Neural cell (in vitro differentiated cells): ENCODE measurements at regions not wholly inside any gene's neighbourhood (a gene's known extent, or its start where the extent isn't known, plus 50 kb on each side); places are given as distances from the start of the nearest gene placed in this dataset.

ENCODE experiments used
- H2AFZ ChIP-seq: fragments of 200-600, 300-800 bp; sonication (generic), shearing (Covaris generic); 2 replicates; pipeline ENCODE4 v1.6.0; 2014; ENCODE audit warnings: low read depth, mild to moderate bottlenecking, antibody characterized with exemption, low read length, moderate library complexity
- H3F3A ChIP-seq: fragments of 200-600 bp; shearing (Covaris generic); 2 replicates; pipeline ENCODE4 v1.6.1; 2016; ENCODE audit warnings: mild to moderate bottlenecking, moderate library complexity, mixed read lengths, antibody characterized with exemption, low read length; ENCODE audit not compliant: insufficient read depth, poor library complexity, severe bottlenecking
- H3K27ac ChIP-seq: fragments of 200-600, 300-800 bp; sonication (generic), shearing (Covaris generic); 2 replicates; pipeline ENCODE4 v1.5.1; 2014; ENCODE audit warnings: mild to moderate bottlenecking, low read length, moderate library complexity
- H3K27me3 ChIP-seq: fragments of 300-800, 200-600 bp; sonication (generic), shearing (Covaris generic); 2 replicates; pipeline ENCODE4 v1.6.0; 2014; ENCODE audit warnings: mild to moderate bottlenecking, low read depth, low read length, moderate library complexity; ENCODE audit not compliant: insufficient read depth
- H3K36me3 ChIP-seq: fragments of 300-800, 200-600 bp; sonication (generic), shearing (Covaris generic); 2 replicates; pipeline ENCODE4 v1.5.1; 2014; ENCODE audit warnings: mild to moderate bottlenecking, antibody characterized with exemption, low read length, moderate library complexity; ENCODE audit not compliant: insufficient read depth
- H3K4me2 ChIP-seq: fragments of 300-800, 200-600 bp; sonication (generic), shearing (Covaris generic); 2 replicates; pipeline ENCODE4 v1.6.0; 2014; ENCODE audit warnings: mild to moderate bottlenecking, low read length
- H3K4me3 ChIP-seq: fragments of 300-800, 200-600 bp; sonication (generic), shearing (Covaris generic); 2 replicates; pipeline ENCODE4 v1.5.1; 2014; ENCODE audit warnings: mild to moderate bottlenecking, low read length, moderate library complexity
- H3K79me2 ChIP-seq: fragments of 200-600 bp; shearing (Covaris generic); replicated peaks from 2 replicates; pipeline ENCODE4 v1.6.0; 2014; ENCODE audit warnings: mild to moderate bottlenecking, low read length, moderate library complexity; ENCODE audit not compliant: insufficient read depth
- H3K9ac ChIP-seq: fragments of 300-800, 200-600 bp; sonication (generic), shearing (Covaris generic); 2 replicates; pipeline ENCODE4 v1.6.1; 2016; ENCODE audit warnings: mild to moderate bottlenecking, low read length, mixed read lengths
- H3K9me2 ChIP-seq: fragments of 200-600 bp; shearing (Covaris generic); 2 replicates; pipeline ENCODE4 v1.6.1; 2016; ENCODE audit warnings: mild to moderate bottlenecking, low read length, mixed read lengths; ENCODE audit not compliant: insufficient read depth
- H3K9me3 ChIP-seq: fragments of 200-600, 300-800 bp; sonication (generic), shearing (Covaris generic); 2 replicates; pipeline ENCODE4 v1.6.1; 2016; ENCODE audit warnings: mild to moderate bottlenecking, mixed run types, low read length, moderate library complexity, mixed read lengths
- H4K20me1 ChIP-seq: fragments of 200-600 bp; shearing (Covaris generic); 2 replicates; pipeline ENCODE4 v1.6.1; 2016; ENCODE audit warnings: mild to moderate bottlenecking, mixed run types; ENCODE audit not compliant: insufficient read depth
- CTCF ChIP-seq: fragments of 450-650 bp; IDR thresholded peaks from 2 replicates; pipeline ENCODE4 v1.5.1; 2014; ENCODE audit warnings: antibody characterized with exemption, mild to moderate bottlenecking, moderate library complexity; ENCODE audit not compliant: poor library complexity, severe bottlenecking
- EP300 ChIP-seq: fragments of 450-650 bp; conservative IDR thresholded peaks from 2 replicates; pipeline ENCODE4 v1.6.1; 2014; ENCODE audit warnings: antibody characterized with exemption, mild to moderate bottlenecking, moderate library complexity; ENCODE audit not compliant: poor library complexity, severe bottlenecking
- EZH2 ChIP-seq: fragments of 200-600, 300-800 bp; shearing (Covaris generic), sonication (generic); IDR thresholded peaks from 2 replicates; pipeline ENCODE4 v1.6.1; 2014; ENCODE audit warnings: antibody characterized with exemption, low read length, borderline replicate concordance, mild to moderate bottlenecking; ENCODE audit not compliant: insufficient read depth, poor library complexity, severe bottlenecking
- MXI1 ChIP-seq: fragments of 450-650 bp; conservative IDR thresholded peaks from 2 replicates; pipeline ENCODE4 v1.6.1; 2014; ENCODE audit warnings: antibody characterized with exemption, mild to moderate bottlenecking; ENCODE audit not compliant: poor library complexity, severe bottlenecking
- POLR2AphosphoS5 ChIP-seq: IDR thresholded peaks from 2 replicates; pipeline ENCODE4 v1.6.1; 2012
- RAD21 ChIP-seq: fragments of 450-650 bp; conservative IDR thresholded peaks from 2 replicates; pipeline ENCODE4 v1.6.1; 2014; ENCODE audit warnings: antibody characterized with exemption, mild to moderate bottlenecking, moderate library complexity
- REST ChIP-seq: IDR thresholded peaks from 2 replicates; pipeline ENCODE4 v1.6.1; 2012; ENCODE audit warnings: borderline replicate concordance
- SMC3 ChIP-seq: fragments of 450-650 bp; conservative IDR thresholded peaks from 2 replicates; pipeline ENCODE4 v1.6.1; 2014; ENCODE audit warnings: antibody characterized with exemption, mild to moderate bottlenecking, moderate library complexity; ENCODE audit not compliant: poor library complexity
- TAF1 ChIP-seq: IDR thresholded peaks from 2 replicates; pipeline ENCODE4 v1.6.1; 2012; ENCODE audit warnings: low read depth

GRCh38 chr6:49341869-49342268, 121.2 kb downstream of the MMUT start:
- Histone ChIP-seq H3F3A (no peaks in the 10 kb centered on the region), H3K36me3 (no peaks in the 10 kb centered on the region), H3K9me3 (no peaks in the 10 kb centered on the region), H3K9ac (no peak overlapping the region), H3K79me2 (no peaks in the 10 kb centered on the region), H3K4me3 (no peak overlapping the region), H3K4me2 (no peak overlapping the region), H4K20me1 (no peaks in the 10 kb centered on the region), H3K9me2 (no peaks in the 10 kb centered on the region), H3K27me3 (no peaks in the 10 kb centered on the region), H2AFZ (no peak overlapping the region), H3K27ac (no peak overlapping the region)
- TF ChIP-seq MXI1 (no peak), SMC3 (no peak), EP300 (no peak), POLR2AphosphoS5 (no peak), TAF1 (no peak), REST (no peak), EZH2 (no peak), RAD21 (no peak)

- no peak overlapping the region for H3K4me2 ChIP-seq
- H3K27me3 ChIP-seq, result no peaks in the 10 kb centered on the region
- no peak overlapping the region for H3K4me3 ChIP-seq
- no peaks in the 10 kb centered on the region for H3K9me3 ChIP-seq
- no peak overlapping the region for H3K9ac ChIP-seq
- no peaks in the 10 kb centered on the region for H3K36me3 ChIP-seq
- no peaks in the 10 kb centered on the region for H3K79me2 ChIP-seq
- no peak overlapping the region for H3K27ac ChIP-seq
- H3F3A ChIP-seq, result no peaks in the 10 kb centered on the region
- H2AFZ ChIP-seq, result no peak overlapping the region
- H4K20me1 ChIP-seq, result no peaks in the 10 kb centered on the region
- H3K9me2 ChIP-seq, result no peaks in the 10 kb centered on the region
- no peak for TF ChIP-seq EP300
- no peak for TF ChIP-seq CTCF
- TF ChIP-seq SMC3, result no peak
- no peak for TF ChIP-seq REST
- no peak for TF ChIP-seq POLR2AphosphoS5
- no peak for TF ChIP-seq TAF1
- no peak for TF ChIP-seq EZH2
- no peak for TF ChIP-seq MXI1
- TF ChIP-seq RAD21, result no peak
Measured at GRCh38 chr6:49339096-49339495, 124.0 kb downstream of the MMUT start.
